NCI-H1694 (cell line): ENCODE measurements at regions not wholly inside any gene's neighbourhood (a gene's known extent, or its start where the extent isn't known, plus 50 kb on each side); places are given as distances from the start of the nearest gene placed in this dataset.
"Not testable (repeated sequence)": the region's sequence is repeated elsewhere in the genome, so short reads cannot be mapped to it uniquely, and the experiment has no call there.

Source experiments
- DNase-seq: peaks from one replicate; lab custom pipeline; 2025; lab: John Stamatoyannopoulos, UW

- no peak for DNase-seq
Measured at GRCh38 chr12:76664731-76665130, 99.2 kb upstream of the ZDHHC17 start.

- DNase-seq: peak; percentile 81
Measured at GRCh38 chr12:76666290-76666835, 97.6 kb upstream of the ZDHHC17 start.

- no peak for DNase-seq
Measured at GRCh38 chr12:76669981-76670380, 93.9 kb upstream of the ZDHHC17 start.

DNA sequence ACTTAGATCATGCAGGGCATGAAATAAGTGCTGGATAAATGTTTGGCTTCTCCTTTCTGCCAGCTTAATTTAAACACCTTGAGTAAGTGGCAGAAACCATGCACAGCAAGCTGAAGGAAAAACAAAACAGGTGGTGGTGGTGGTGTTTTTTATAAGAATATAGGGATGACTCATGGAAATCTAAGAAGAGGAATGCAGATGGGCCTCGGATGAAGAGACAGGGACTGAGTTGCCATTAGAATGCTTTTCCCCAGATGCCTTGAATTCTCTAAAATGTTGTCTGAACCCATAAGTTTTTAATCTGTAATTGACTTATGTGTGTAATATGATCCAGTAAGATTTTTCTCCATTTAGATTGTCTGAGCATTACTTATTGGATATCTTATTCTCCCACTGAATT lies 93.1 kb upstream of the ZDHHC17 start:
- DNase-seq: no peak

GRCh38 chr12:76674669-76675315 lies 89.1 kb upstream of the ZDHHC17 start:
- DNase-seq: no peak

GRCh38 chr12:76676261-76676660 lies 87.7 kb upstream of the ZDHHC17 start:
- not testable (repeated sequence) for DNase-seq

GRCh38 chr12:76678992-76679391 lies 84.9 kb upstream of the ZDHHC17 start:
- DNase-seq: no peak

DNA sequence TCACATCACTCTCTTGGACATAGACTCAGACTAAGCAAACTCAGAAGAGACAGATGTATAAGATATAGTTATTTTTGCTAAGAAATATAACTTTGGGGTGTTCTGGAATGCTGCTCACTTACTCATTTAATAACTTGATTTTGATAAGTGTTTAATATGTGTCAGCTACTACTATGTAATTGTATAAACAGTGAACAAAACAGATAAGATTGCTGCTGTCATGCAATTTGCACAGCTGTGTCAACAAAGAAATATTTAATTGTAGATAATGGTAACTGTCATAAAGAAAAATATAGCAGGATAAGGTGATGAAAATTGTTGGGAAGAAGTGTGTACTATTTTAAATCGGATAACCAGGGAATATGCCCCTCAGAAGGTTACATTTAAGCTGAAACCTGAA lies 84.1 kb upstream of the ZDHHC17 start:
- no peak for DNase-seq

- no peak for DNase-seq
Measured at GRCh38 chr12:76680940-76681339, 83.0 kb upstream of the ZDHHC17 start.

GRCh38 chr12:76685246-76685678 lies 78.7 kb upstream of the ZDHHC17 start:
- no peak for DNase-seq

GRCh38 chr12:76687981-76688380 lies 75.9 kb upstream of the ZDHHC17 start:
- DNase-seq: no peak

- DNase-seq: no peak
Measured at GRCh38 chr12:76688631-76689030, 75.3 kb upstream of the ZDHHC17 start.

GRCh38 chr12:76690921-76691700 lies 72.8 kb upstream of the ZDHHC17 start:
- DNase-seq: no peak

- no peak for DNase-seq
Measured at GRCh38 chr12:76692846-76693245, 71.1 kb upstream of the ZDHHC17 start.

- no peak for DNase-seq
Measured at GRCh38 chr12:76694369-76694768, 69.5 kb upstream of the ZDHHC17 start.

GRCh38 chr12:76696186-76696585 lies 67.7 kb upstream of the ZDHHC17 start:
- DNase-seq: no peak

DNA sequence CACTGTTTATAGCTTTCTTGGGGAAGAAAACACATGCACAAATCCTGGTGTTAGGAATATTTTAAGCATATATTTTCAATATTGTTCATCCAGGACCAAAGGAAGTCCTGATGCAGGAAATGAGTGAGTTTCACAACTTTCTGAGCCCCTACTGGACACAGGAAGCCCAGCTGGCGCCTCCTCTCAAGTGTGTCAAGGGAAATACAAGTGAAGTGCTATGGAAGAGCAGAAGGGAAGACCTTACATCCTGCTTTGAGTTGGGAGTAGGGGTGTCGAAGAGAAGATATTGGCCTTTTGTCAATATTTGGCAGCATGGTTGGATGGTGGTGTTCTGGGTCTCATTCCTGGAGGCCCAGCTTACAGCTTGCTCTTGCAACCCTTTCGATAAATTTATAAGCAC lies 66.1 kb upstream of the ZDHHC17 start:
- no peak for DNase-seq

DNA sequence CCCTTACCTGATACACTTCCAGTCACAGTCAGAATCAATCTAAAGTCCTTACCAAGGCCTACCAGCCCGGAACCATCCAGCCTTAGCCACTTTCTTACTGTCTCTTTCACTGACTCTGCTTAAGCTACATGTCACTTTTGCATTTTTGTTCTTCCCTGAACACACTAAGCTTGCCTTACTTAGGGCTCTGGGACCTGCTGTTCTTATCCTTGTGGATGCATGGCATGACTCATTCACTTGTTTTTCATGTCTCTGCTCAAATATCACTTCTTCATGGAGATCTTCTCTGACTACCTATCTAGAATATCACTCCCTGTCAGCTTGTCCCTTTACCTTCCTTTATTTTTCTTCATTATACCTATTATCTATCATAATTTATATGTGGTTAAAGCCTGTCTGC lies 65.6 kb upstream of the ZDHHC17 start:
- DNase-seq: no peak

DNA sequence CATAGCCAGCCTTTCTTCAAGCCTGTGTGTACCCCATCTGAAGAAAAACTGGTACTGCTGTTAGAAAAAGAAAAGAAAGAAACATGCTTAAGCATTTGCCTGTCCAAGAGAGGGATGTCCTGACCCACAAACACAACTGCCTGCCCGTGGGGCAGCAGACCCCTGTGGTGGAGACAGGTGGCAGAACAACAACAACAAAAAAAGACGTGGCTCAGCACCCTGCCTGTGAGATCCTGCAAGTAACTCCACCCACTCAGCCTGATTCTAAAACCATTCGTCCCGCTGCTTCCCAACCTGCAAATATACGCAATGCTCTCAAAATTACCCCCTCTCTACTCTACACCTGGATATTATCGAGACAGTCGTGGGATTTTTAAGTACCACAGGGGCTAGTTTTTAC lies 64.9 kb upstream of the ZDHHC17 start:
- no peak for DNase-seq

DNA sequence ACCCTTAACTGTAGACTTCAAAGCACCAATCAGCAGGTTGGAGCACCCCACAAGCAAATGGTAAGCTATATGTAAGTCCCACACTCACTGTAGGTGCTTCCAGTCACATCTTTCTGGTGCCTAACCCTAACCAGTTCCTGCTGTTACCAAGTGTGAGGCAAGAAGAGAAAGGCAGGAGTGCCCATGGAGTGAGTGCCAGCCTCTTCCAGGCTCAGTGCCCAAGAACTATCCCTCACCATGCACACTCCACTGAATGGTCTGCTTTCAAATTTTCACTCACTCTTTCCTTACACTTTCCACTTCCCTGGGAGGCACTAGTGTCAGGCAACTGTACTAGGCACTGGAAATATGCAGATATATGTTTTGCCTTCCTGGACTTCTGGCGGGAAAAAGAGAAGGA lies 62.2 kb upstream of the ZDHHC17 start:
- DNase-seq: no peak

DNA sequence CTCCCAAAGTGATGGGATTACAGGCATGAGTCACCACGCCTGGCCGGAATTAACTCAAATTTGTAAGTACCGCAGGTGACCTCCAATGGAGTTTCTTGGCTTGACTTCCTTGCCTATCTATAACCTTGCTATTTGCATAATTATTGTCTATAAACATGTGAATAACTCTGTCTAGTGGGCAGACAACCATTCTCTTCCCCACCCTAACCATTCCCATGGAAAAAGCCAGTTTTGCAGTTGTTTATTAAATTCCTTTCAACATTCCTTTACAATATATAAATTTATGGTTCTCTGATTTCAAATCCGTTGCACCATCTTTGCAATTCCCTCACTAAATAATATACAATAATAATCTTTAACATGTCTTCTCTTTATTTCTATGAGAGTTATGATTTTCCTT lies 61.0 kb upstream of the ZDHHC17 start:
- no peak for DNase-seq

DNA sequence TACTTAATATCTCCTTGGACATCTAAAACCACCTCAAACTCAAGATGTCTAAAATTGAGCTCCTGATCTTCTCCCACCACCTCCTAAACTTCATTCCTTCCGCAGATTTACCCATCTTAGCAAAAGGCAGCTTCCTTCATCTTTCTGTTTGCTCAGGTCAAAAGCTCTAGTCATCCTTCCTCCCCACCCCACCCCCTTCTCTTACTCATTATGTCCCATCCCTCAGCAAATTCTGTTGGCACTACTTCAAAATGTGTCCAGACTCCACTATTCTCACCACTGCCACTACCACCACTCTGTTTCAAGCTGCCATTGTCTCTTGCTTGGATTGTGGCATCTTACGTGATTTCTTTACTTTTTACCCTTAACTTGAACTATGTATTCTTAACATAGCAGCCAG lies 59.2 kb upstream of the ZDHHC17 start:
- no peak for DNase-seq

DNA sequence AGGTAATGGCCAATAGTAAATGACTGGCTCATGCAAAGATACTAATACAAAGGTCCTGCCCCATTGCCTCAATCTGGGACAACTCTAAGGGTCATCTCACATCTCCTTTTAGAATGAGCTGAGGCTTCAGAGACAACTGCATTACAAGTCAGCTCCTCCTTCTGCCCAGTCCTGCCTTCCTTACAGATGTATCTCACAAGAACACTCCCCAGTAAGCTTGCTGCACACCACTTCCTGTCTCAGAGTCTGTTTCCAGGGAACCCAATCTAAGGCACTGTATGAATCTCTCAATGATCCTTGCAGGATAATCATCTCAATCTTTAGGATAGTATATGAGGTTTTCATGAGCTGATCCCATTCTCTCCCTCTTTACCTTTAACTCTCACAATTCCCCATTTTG lies 57.8 kb upstream of the ZDHHC17 start:
- DNase-seq: no peak
